Stimulated activated CD4-positive, alpha-beta T cell treated with anti-CD3 and anti-CD28 coated beads, Interleukin-1b, Interleukin-23, amount 100 ng/mL, for 48 hours (primary cell): ENCODE measurements at regions not wholly inside any gene's neighbourhood (a gene's known extent, or its start where the extent isn't known, plus 50 kb on each side); places are given as distances from the start of the nearest gene placed in this dataset.
"Not testable (repeated sequence)": the region's sequence is repeated elsewhere in the genome, so short reads cannot be mapped to it uniquely, and the experiment has no call there.

ENCODE experiments used
- DNase-seq: peaks from one replicate; pipeline ENCODE4 v3.0.0-alpha.2; 2020

- not testable (repeated sequence) for DNase-seq
Observed at GRCh38 chr14:37712476-37712860, 117.0 kb downstream of the TTC6 start.

GRCh38 chr14:37712976-37713431 is 117.6 kb downstream of the TTC6 start:
- no peak for DNase-seq

GRCh38 chr14:37720131-37720530 is 124.7 kb downstream of the TTC6 start:
- DNase-seq: no peak

- DNase-seq: no peak
Observed at GRCh38 chr14:37721976-37722659, 126.7 kb downstream of the TTC6 start.

GRCh38 chr14:37723515-37723914 is 128.1 kb downstream of the TTC6 start:
- DNase-seq: no peak

GRCh38 chr14:37726708-37727107 is 131.3 kb downstream of the TTC6 start:
- no peak for DNase-seq

GRCh38 chr14:37729218-37729617 is 133.8 kb downstream of the TTC6 start:
- no peak for DNase-seq

GRCh38 chr14:37731094-37731493 is 135.7 kb downstream of the TTC6 start:
- DNase-seq: no peak

GRCh38 chr14:37745657-37746056 is 150.2 kb downstream of the TTC6 start:
- no peak for DNase-seq

- DNase-seq: no peak
Observed at GRCh38 chr14:37746140-37746832, 150.9 kb downstream of the TTC6 start.

GRCh38 chr14:37753459-37753858 is 158.0 kb downstream of the TTC6 start:
- no peak for DNase-seq

- DNase-seq: not testable (repeated sequence)
Observed at GRCh38 chr14:37760275-37760674, 164.8 kb downstream of the TTC6 start.

- no peak for DNase-seq
Observed at GRCh38 chr14:37763266-37763665, 167.8 kb downstream of the TTC6 start.

GRCh38 chr14:37772283-37772682 is 176.9 kb downstream of the TTC6 start:
- not testable (repeated sequence) for DNase-seq

GRCh38 chr14:37776791-37777499 is 181.5 kb downstream of the TTC6 start:
- DNase-seq: no peak

GRCh38 chr14:37778135-37778943 is 182.9 kb downstream of the TTC6 start:
- no peak for DNase-seq

GRCh38 chr14:37779480-37779879 is 184.1 kb downstream of the TTC6 start:
- no peak for DNase-seq

GRCh38 chr14:37780731-37781130 is 185.3 kb downstream of the TTC6 start:
- not testable (repeated sequence) for DNase-seq

- not testable (repeated sequence) for DNase-seq
Observed at GRCh38 chr14:37784203-37784826, 188.9 kb downstream of the TTC6 start.

- DNase-seq: not testable (repeated sequence)
Observed at GRCh38 chr14:37784827-37785223, 189.4 kb downstream of the TTC6 start.

GRCh38 chr14:37785298-37785697 is 189.9 kb downstream of the TTC6 start:
- not testable (repeated sequence) for DNase-seq

- not testable (repeated sequence) for DNase-seq
Observed at GRCh38 chr14:37786114-37786625, 190.7 kb downstream of the TTC6 start.
